NCI-H526 treated with DMSO at 0.1 percent for 48 hours (cell line): ENCODE measurements at regions not wholly inside any gene's neighbourhood (a gene's known extent, or its start where the extent isn't known, plus 50 kb on each side); places are given as distances from the start of the nearest gene placed in this dataset.
"Not testable (repeated sequence)": the region's sequence is repeated elsewhere in the genome, so short reads cannot be mapped to it uniquely, and the experiment has no call there.

ENCODE experiments used
- DNase-seq: peaks from one replicate; lab custom pipeline; 2025; lab: John Stamatoyannopoulos, UW

DNA sequence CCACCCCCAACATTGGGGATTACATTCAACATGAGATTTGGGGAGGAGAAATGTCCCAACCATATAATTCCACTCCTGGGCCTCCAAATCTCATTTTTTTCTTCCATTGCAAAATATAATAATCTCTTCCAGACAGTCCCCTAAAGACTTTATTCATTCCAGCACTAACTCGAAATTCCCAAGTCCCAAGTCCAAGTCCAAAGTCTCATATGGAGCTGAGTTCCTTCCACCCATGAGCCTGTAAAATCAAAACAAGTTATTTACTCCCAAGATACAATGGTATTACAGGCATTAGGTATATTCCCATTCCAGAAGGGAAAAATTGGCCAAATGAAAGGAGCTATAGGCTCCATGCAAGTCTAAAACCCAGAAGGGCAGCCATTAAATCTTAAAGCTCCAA lies 56.7 kb downstream of the P2RY1 start:
- DNase-seq, result no peak

DNA sequence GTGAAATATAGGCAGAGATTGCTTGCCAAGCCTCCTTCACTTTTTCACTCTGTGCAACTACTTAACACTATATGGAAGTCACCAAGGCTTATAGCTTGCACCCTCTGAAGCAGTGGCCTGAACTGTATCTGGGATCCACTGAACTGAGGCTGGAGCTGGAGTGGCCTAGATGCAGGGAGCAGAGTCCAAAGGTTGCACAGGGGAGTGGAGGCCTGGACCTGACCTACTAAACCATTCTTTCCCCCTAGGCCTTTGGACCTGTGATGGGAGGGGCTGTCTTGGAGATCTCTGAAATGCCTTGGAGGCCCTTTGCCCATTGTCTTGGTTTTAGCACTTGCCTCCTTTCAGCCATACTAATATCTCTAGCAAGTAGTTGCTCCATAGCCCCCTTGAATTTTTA lies 57.5 kb downstream of the P2RY1 start:
- no peak for DNase-seq

DNA sequence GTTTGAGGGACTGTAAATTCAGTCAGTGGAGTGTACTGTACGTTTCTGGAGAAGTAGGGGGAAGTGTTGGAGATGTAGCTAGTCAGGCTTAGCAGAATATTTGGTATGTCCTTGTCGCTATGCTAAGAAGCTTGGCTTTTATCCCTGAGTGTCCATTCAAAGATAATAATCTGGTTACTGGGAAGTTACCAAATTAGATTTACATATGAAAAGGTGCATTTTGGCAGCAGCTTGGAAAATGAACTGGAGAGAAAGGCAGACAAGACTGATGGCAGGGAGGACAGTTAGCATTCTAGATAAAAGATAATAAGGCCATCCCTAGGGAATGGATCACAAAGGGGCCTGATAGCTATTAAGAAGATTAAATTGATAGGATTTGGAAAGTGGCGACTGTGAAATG lies 58.7 kb downstream of the P2RY1 start:
- no peak for DNase-seq

DNA sequence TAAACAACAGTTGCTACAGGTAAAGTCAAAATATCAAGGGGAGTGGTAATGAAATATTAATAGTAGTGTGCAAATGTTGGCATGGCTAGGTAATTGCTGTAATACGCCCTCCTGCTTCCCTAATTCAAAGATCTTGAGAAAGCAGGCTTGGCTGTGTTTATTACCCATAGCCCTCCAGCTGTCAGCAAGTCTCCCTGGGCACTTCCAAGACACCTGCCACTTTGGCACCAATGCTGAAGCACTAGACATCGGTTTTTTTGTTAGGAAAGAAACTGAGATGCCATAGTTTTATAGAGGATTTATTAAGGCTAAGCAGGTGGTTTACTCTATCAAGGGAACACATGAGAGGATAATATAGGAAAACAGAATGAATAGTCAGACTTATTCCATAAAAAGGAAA lies 64.4 kb downstream of the P2RY1 start:
- no peak for DNase-seq

DNA sequence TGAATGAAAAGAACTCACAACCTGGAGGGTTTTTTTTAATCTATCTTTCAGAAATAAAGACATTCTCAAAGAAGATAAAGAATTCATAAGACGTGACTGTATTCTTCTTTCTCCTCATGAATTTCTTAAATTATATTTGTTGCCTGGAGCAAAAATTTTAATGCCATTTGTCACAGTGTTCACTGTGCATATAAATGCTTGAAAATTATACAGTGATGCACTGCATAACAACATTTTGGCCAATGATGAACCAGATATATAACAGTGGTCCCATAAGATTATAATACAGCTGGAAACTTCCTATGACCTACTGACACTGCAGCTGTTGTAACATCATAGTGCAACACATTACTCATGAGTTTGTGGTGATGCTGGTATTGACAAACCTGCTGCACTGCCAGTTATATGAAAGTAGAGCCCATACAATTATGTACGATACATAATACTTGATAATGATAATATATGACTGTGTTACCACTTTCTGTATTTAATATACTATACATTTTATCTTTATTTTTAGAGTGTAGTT lies 67.3 kb downstream of the P2RY1 start:
- DNase-seq, result no peak

DNA sequence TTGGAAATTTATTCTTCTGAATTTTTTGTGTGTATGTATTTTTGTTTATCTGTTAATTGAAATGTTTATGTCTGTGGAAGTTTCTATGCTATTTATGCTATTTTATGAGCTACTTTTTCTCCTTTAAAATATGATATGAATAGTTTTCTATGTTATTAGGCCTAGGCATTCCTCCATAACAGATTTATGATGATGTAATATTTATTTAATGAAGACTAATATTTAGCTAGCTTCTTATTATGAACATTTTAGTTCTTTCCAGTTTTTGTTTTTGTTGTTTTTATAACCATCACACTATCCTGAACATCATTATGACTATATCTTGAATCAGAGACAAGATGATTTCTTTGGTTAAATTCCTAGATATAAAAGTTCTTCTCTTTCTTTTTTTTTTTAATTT lies 70.7 kb downstream of the P2RY1 start:
- DNase-seq, result no peak

DNA sequence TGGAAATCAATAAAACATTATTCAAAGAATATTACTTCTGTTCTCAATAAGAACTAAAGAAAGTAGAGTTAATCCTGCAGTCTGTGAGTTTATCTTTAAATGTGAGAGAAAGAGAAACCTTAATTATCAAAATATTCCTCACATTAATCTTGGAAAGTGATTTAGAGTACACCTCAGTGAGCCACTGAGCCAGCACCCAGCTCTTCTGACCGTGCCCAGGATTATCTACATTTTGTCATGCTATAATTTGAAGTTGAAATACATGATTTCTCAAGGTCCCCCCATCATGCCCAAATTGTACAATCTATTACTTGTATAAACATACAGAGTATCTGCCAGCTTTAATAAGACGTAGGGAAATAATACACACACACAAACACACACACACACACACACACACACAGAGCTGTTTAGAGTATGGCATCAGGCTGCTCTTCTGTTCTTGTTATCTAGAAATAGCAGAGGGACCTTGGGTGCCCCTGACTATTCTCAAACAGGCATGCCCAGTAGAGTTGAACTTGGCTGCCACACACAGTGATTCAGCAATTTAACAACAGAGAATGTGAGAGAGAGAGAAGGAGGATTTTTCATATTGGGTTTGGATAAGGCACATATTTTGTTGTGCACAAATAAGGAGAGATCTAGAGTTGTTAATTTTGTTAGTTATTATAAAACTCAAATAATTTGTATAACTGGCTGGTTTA lies 74.4 kb downstream of the P2RY1 start:
- no peak for DNase-seq

DNA sequence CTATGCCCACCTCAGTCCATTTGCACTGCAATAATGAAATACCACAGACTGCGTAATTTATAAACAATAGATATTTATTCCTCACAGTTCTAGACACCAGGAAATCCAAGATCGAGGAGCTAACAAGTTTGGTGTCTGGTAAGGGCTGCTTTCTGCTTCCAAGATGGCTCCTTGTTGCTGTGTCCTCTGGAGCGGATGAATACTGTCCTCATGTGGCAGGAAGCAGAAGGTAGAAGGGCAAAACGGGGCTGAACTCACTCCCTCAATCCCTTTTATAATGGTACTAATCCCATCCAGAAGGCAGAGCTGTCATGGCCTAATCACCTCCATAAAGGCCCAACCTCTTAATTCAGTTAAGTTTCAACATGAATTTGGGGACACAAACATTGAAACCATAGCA lies 75.3 kb downstream of the P2RY1 start:
- no peak for DNase-seq

DNA sequence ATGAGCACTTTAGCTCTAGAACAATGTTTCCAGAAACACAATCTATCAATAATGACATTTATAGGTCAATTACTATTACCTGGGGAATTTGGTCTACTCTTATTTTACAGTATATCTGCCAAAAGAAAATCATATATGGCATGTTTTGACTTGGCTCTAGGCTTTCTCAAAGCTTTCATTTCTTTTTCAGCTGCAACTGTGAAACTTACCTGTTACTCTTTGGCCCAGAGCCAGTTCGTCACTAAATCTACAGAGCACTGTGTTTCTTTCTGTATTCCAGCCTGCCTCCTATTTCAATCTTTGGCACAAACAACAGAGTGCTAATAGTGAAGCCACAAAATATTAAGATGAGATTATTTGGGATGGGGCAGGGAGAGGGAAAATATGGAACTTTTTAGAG lies 76.0 kb downstream of the P2RY1 start:
- no peak for DNase-seq

DNA sequence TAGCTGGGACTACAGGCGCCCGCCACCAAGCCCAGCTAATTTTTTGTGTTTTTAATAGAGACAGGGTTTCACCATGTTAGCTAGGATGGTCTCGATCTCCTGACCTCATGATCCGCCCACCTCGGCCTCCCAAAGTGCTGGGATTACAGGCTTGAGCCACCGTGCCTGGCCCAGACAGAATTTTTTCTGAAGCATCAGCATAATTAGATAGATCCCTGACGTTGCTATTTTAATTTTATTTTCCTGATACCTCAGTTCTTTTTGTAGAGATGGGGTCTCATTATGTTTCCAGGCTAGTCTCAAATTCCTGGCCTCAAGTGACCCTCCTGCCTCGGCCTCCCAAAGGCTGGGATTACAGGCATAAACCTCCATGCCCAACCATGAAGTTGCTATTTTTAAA lies 79.8 kb downstream of the P2RY1 start:
- DNase-seq, result not testable (repeated sequence)

DNA sequence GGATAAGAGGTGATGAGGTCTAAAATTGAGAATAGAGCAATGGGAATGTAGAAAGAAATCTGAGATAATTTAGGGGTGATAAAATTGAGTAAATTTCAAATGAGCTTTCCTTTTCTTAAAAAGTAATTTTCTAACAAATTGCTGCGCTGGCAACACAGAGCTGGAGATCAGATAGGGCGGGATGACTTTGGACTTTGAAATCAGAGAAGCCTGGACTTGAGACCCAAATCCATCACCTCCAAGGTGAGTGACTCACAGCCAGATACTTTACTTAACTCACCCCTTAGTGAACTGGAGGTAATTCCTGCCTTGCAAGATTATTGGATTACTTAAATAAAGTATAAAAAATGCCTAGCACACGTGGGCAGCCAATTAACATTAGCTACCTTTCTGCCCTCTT lies 80.8 kb downstream of the P2RY1 start:
- no peak for DNase-seq

DNA sequence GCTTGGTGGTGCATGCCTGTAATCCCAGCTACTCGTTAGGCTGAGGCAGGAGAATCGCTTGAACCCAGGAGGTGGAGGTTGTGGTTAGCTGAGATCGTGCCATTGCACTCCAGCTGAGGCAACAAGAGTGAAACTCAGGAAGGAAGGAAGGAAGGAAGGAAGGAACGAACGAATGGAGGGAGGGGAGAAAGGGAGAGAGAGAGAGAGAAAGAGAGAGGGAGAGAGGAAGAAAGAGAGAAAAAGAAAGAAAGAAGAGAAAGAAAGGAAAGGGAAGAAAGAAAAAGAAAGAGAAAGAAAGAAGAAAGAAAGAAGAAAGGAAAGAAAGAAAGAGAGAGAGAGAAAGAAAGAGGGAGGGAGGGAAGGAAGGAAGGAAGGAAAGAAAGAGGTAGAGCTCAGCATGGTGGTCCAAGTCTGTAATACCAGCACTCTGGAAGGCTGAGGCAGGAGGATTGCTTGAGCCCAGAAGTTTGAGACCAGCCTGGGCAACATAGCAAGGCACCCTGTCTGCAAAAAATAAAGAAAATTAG lies 81.9 kb downstream of the P2RY1 start:
- DNase-seq, result no peak

DNA sequence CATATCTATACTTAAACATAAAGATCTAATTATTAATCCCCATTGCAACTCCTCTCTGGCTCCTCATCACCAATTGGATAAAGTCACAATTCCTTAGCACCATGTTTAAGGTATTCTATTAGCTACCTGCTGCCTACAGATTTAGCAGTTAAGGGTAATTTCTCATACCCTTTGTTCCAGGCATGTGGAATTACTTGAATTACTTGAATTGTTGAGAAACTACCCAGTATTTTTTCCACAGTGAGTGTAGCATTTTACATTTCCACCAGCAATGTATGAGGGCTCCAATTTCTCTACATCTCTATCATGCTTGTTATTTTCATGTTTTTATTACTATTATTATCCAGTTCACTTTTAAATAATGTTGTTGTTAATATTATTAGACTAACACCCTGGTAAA lies 86.4 kb downstream of the P2RY1 start:
- DNase-seq, result no peak

DNA sequence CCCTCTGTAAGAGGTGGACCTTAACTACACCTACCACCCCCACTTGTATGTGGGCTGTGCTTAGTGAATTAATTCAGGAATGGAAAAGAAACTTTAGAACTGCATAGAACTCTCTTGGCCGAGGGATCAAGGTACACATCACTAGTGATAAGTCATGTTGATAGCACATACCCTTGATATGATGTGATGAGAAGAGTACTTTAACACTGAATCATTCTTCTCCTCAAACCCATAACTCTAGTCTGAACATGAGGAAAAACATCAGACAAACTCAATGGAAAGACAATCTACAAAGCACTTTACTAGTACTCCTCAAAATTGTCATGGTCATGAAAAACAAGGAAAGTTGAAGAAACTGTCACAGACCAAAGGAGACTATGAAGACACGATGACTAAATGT lies 87.6 kb downstream of the P2RY1 start:
- no peak for DNase-seq

DNA sequence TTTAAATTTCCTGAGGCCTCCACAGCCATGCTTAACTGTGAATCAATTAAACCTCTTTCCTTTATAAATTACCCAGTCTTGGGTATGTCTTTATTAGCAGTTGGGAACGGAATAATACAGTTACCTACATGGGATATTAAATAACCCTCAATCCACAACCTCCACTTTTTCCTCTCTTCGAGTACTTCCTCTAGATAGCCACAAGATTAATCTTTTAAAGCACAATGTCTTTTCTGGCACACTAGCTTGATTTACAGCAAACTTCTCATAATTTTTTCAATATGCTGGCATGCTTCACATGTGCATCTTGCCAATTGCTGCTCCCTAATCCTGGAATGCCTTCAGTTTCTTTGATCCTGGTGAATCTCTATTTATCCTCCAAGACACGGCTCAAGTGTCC lies 92.2 kb downstream of the P2RY1 start:
- DNase-seq, result no peak

DNA sequence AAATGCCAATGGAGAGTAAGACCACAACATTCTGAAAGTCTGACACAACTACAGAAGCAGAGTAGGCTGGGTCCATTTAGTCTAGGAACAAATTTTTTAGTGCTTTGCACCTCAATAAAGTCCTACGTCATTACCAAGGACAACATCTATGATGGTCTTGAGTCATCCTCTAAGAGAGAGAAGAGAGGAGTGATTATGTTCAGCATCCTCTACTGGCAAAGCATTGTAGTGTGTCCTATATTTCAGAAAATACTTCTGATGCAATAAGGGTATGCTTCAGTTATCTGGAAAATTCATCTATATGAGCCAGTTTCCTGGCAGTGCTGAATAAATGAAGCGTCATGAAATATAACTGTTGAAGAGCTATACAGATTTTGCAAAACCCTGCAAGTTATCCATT lies 95.6 kb downstream of the P2RY1 start:
- DNase-seq, result no peak

DNA sequence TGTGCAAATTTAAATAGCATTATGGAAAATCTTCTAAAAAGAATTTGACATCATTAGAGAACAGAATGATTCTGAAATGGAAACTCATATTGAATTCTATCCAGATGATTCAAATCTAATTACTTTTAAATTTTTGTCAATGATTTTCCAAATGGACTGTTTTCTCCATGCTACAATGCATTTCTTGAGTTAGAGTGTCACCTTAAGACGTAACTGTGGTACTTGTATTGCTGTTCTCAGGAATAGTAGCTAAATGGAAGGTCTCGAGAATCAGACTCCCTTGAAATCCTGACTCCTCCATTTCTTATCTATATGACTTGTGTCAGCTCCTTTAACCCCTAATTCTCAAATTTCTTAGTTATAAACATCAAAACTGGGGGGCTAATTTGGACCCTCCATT lies 102.3 kb downstream of the P2RY1 start:
- DNase-seq, result no peak

DNA sequence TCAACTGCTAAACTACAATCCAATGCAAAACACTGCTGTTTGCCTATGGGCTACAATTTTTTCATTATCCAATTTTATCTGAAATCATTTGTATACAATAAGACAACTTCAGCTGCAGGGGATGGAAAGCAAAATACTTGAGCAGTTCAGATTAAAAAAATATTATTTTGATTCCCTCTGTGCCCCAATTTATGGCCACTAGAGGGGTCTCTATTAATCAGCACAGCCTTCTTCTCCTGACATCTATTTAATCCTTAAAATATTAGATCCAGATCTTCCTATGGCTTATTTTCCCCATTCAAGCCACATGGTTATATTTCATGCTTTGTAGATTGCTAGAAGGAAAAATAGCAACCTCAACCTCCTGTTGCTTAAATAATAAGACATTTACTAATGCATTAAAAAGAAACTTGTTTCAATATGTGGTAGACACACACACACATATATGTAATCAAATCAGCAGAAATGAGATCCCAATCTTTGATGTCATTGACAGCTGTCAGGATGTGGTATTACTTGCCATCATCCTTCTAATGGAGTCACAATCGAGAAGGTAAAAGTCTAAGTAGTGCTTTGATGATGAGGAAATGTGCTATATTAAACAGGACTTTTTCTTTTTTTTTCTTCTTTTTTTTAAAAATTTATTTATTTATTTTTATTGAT lies 104.2 kb downstream of the P2RY1 start:
- no peak for DNase-seq

DNA sequence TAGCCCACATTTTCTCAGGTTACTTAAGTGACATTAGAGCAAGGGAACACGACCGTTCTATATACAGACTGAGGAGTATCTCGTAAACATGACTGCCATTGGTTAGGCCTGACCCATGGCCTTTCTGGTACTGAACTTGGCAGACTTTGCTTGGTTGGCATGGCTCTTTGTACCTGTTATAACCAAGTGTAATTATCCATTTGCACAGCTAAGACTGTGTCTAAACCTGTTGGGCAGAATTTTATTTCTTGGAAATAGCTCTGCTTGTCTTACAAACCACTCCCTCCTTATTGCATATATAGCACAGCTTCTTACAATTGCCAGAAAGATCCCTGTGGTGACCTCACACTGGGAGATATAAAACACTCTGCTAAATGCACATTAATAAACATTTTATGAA lies 106.9 kb downstream of the P2RY1 start:
- no peak for DNase-seq

DNA sequence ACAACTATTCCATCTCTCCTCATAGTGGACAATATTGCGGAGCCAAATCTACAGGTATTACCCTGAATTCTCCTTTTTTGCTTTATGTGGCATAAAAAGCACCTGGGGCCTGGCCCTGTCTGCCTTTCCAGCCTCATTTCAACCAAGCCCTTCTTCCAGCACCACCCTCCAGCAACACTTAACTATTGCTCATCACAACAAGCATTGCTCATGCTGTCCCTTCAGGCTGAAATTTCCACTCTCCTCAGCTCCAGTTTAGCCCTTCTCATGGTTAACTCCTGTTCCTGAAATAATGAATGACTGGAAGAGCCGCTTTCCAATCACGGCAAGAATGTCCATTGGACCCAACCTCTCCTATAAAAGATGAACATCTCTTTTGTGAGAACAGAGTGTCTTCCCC lies 107.4 kb downstream of the P2RY1 start:
- no peak for DNase-seq

DNA sequence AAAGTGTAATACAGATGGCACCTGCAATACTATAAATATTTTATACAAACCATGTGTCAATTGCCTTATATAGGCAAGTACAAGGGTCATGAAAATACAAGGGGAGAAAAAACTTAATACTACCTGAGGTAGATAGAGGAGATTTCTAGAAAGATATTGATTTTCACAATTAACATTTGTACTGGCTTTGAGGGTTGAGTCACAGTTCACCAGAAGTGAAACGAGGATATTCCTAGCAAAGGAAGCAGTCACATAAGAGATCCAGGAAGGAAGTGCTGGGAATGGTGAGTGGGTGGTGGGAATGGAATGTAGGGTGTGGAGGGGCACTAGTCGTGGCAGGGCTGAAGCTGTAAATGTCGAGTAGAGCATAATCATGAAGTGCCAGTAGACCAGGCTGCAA lies 108.7 kb downstream of the P2RY1 start:
- DNase-seq, result no peak

DNA sequence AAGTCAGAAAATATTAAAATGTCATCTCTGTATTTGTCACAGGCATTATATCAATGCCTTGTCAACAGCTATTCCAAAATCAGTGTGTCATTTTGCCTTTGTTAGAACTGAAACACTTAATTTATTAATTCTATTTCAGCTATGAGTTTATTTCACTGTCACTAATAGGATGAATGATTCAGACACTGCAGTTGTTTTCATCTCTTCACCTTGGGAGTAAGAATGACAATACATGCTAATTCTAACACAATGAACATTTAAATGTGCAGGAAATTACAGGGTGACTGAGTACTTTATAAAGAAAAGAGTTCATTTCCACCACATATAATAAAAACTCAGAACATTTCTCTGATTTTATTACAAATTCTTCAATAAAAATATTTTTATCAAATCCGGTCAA lies 109.7 kb downstream of the P2RY1 start:
- no peak for DNase-seq

DNA sequence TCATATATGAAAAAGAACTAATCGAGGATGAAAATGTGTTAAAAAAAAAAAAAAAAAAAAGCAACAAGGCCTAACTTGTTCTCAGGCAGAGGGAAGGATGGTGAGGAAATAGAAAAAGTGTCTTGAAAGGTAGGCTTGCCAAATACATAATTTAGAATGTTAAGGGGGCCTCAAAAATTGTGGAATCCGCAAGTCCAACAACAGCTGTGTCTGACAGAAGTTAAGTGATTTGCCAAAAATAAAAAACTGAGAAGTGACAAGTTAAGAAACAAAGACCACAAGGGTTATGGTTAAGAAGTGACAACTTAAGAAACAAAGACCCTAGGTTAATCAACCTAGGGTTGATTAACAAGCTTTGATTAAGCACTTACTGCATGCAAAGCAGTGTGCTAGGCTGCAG lies 110.6 kb downstream of the P2RY1 start:
- DNase-seq, result no peak

DNA sequence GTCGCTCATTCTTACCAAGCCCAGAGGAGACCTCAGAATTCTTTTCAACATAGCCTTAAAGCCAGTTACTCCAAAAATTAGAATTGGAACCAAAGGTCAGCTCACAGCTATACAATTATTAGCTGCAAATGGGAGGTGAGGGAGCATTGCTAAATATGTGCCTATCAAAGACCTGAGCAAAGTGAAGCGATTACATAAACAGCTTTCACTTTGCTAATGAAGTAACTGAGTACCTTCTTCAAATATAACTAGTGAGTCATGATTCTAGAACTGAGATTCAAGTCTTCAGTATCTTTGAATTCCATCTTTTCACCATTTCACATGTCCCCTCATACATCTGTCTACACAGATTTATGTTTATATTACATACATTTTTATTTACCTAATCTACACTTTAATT lies 122.6 kb downstream of the P2RY1 start:
- DNase-seq, result no peak
